Vagina (tissue), 2 donors: ENCODE measurements at regions not wholly inside any gene's neighbourhood (a gene's known extent, or its start where the extent isn't known, plus 50 kb on each side); places are given as distances from the start of the nearest gene placed in this dataset.

Experiments used
- POLR2A ChIP-seq, 2 donors: fragments of 450-650 bp; IDR thresholded peaks; one replicate each; pipeline ENCODE4 v1.6.1; 2017; ENCODE audit warnings: antibody characterized with exemption in 2 of 2, mild to moderate bottlenecking in 2 of 2, moderate library complexity in 2 of 2
- POLR2AphosphoS5 ChIP-seq, 2 donors: sonication (generic); formaldehyde crosslinking; IDR thresholded peaks; one replicate each; pipeline ENCODE4 v1.9.0; 2017; ENCODE audit warnings: antibody characterized with exemption in 2 of 2, mild to moderate bottlenecking in 2 of 2, low read depth in 1 of 2; ENCODE audit not compliant: insufficient read depth in 1 of 2
- TF ChIP-seq, protein P1 (sequence below), 3 experiments: fragments of 450-650 bp in 2 of 3; fragments of 200-600 bp in 1 of 3; sonication (generic) in 1 of 3; IDR thresholded peaks; one replicate each; pipeline ENCODE4 v1.5.1; 2017 to 2019; ENCODE audit warnings: antibody characterized with exemption in 3 of 3, mild to moderate bottlenecking in 2 of 3, moderate library complexity in 2 of 3

DNA sequence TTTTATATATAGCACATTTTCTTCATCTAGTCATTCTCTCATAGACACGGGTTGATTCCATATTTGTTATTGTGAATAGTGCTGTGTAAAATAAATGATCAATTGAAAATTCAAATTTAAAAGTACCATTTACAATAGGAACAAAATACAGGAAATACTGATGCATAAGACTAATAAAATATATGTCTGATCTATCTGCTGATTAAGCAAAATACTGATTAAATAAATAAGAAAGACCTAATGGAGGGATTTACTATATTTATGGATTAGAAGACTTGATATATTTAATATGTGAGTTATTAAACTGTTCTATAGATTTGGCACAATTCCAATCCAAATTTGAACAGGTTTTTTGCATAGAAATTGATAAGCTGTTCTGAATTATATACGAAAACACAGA is 1044.8 kb upstream of the ADGRL2 start:
- TF ChIP-seq, protein P1, sequence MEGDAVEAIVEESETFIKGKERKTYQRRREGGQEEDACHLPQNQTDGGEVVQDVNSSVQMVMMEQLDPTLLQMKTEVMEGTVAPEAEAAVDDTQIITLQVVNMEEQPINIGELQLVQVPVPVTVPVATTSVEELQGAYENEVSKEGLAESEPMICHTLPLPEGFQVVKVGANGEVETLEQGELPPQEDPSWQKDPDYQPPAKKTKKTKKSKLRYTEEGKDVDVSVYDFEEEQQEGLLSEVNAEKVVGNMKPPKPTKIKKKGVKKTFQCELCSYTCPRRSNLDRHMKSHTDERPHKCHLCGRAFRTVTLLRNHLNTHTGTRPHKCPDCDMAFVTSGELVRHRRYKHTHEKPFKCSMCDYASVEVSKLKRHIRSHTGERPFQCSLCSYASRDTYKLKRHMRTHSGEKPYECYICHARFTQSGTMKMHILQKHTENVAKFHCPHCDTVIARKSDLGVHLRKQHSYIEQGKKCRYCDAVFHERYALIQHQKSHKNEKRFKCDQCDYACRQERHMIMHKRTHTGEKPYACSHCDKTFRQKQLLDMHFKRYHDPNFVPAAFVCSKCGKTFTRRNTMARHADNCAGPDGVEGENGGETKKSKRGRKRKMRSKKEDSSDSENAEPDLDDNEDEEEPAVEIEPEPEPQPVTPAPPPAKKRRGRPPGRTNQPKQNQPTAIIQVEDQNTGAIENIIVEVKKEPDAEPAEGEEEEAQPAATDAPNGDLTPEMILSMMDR (IDR thresholded peaks at IDR 0.05): no peak
- TF ChIP-seq POLR2A (IDR thresholded peaks at IDR 0.05) (no peak), POLR2AphosphoS5 (IDR thresholded peaks at IDR 0.05; ENCODE audit: insufficient read depth in 1 of 2, low read depth in 1 of 2) (no peak)
